ENCODE measurements at regions not wholly inside any gene's neighbourhood (a gene's known extent, or its start where the extent isn't known, plus 50 kb on each side); places are given as distances from the start of the nearest gene placed in this dataset.

GRCh38 chr2:67341336-67341735 lies 55.8 kb upstream of the ETAA1 start:
- no peak for DNase-seq
- Mint-ChIP-seq H3K36me3 (ENCODE audit: insufficient read depth in 1 of 3, low read depth in 3 of 3) (peaks cover 0 to 31% (median 15%) of the 10 kb centered on the region in 3 experiments), H3K27ac (peak overlapping the region in 2 of 3 experiments; percentile 2 to 37; a peak in 2 of 7 replicates), H3K9me3 (peaks cover 0 to 4% of the 10 kb centered on the region in 2 experiments; a peak in 2 of 5 replicates), H3K27me3 (ENCODE audit: low read depth) (no peaks in the 10 kb centered on the region), H3K4me1 (peaks cover 21 to 28% of the 10 kb centered on the region in 2 experiments), H3K4me3 (no peak overlapping the region)
- no peaks in the 10 kb centered on the region for H3K4me1 ChIP-seq (ENCODE audit: insufficient read depth, low read length)
- H4K20me1 ChIP-seq (ENCODE audit: control insufficient read depth, insufficient read depth, insufficient read length) = no peaks in the 10 kb centered on the region
- H3K9ac ChIP-seq (ENCODE audit: extremely low read depth, insufficient read length, low read length) = no peak overlapping the region
- no peaks in the 10 kb centered on the region for H3K9me3 ChIP-seq (ENCODE audit: control insufficient read depth, low read depth, low read length)
- no peaks in the 10 kb centered on the region for H3K27me3 ChIP-seq (ENCODE audit: insufficient read depth, low read length)
- no peaks in the 10 kb centered on the region for H3K23me2 ChIP-seq (ENCODE audit: insufficient read length, low read depth, low read length, poor library complexity, severe bottlenecking)
- no peak overlapping the region for H2BK12ac ChIP-seq (ENCODE audit: insufficient read length, low read depth, low read length)
- no peak overlapping the region for H3K23ac ChIP-seq (ENCODE audit: insufficient read length, low read depth, low read length)
- H3K79me1 ChIP-seq (ENCODE audit: insufficient read depth, low read depth, low read length, poor library complexity, severe bottlenecking) = no peaks in the 10 kb centered on the region
- H3K27ac ChIP-seq (ENCODE audit: insufficient read length, low read depth, low read length) = no peak overlapping the region
- H4K5ac ChIP-seq (ENCODE audit: insufficient read length, low read depth, low read length) = no peak overlapping the region
- no peak overlapping the region for H2BK15ac ChIP-seq (ENCODE audit: low read depth, low read length)
- WGBS (ENCODE audit: extremely low coverage, insufficient read length, low lambda C conversion rate) = no CpG with 5 or more reads among the region's 2 CpGs
- H2AFZ ChIP-seq (ENCODE audit: low read length) = no peak overlapping the region
- H3K79me2 ChIP-seq (ENCODE audit: insufficient read depth, low read length) = no peaks in the 10 kb centered on the region
- no peak overlapping the region for H3K56ac ChIP-seq (ENCODE audit: insufficient read length, low read depth, low read length)
- no peak overlapping the region for H3K4me2 ChIP-seq (ENCODE audit: insufficient read depth, insufficient read length, low read length)
- H3K18ac ChIP-seq (ENCODE audit: insufficient read length, low read depth, low read length) = no peak overlapping the region
- H2BK5ac ChIP-seq (ENCODE audit: insufficient read length, low read length) = no peak overlapping the region
- H3K4ac ChIP-seq (ENCODE audit: low read depth, low read length) = no peak overlapping the region
- no peak overlapping the region for H2BK120ac ChIP-seq (ENCODE audit: low read depth, low read length, poor library complexity, severe bottlenecking)
- no peak overlapping the region for H4K91ac ChIP-seq (ENCODE audit: insufficient read length, low read depth, low read length)
- no peak overlapping the region for H3T11ph ChIP-seq (ENCODE audit: low read length)
- H3K14ac ChIP-seq (ENCODE audit: insufficient read depth, low read length) = no peak overlapping the region
- no peak overlapping the region for H2AK5ac ChIP-seq (ENCODE audit: insufficient read length, low read length)
- H4K8ac ChIP-seq (replicated peaks; ENCODE audit: insufficient read length, low read depth, low read length) = no peak overlapping the region
- H2BK20ac ChIP-seq (ENCODE audit: low read depth, low read length, poor library complexity, severe bottlenecking) = no peak overlapping the region
- TF ChIP-seq, protein P1, sequence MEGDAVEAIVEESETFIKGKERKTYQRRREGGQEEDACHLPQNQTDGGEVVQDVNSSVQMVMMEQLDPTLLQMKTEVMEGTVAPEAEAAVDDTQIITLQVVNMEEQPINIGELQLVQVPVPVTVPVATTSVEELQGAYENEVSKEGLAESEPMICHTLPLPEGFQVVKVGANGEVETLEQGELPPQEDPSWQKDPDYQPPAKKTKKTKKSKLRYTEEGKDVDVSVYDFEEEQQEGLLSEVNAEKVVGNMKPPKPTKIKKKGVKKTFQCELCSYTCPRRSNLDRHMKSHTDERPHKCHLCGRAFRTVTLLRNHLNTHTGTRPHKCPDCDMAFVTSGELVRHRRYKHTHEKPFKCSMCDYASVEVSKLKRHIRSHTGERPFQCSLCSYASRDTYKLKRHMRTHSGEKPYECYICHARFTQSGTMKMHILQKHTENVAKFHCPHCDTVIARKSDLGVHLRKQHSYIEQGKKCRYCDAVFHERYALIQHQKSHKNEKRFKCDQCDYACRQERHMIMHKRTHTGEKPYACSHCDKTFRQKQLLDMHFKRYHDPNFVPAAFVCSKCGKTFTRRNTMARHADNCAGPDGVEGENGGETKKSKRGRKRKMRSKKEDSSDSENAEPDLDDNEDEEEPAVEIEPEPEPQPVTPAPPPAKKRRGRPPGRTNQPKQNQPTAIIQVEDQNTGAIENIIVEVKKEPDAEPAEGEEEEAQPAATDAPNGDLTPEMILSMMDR (conservative IDR thresholded peaks at IDR 0.05) = no peak

All from H9 (cell line).